SK-N-SH (cell line): ENCODE measurements at regions not wholly inside any gene's neighbourhood (a gene's known extent, or its start where the extent isn't known, plus 50 kb on each side); places are given as distances from the start of the nearest gene placed in this dataset.

Experiments
- MXI1 ChIP-seq: IDR thresholded peaks from 2 replicates; pipeline ENCODE4 v1.6.1; 2012; ENCODE audit warnings: mild to moderate bottlenecking, low read depth, low read length, improper control_type of control experiment
- REST ChIP-seq: IDR thresholded peaks from 2 replicates; pipeline ENCODE4 v1.6.1; 2012; ENCODE audit warnings: mild to moderate bottlenecking, low read depth, low read length, moderate library complexity

GRCh38 chr3:42317137-42317536 lies 51.2 kb upstream of the CCK start:
- TF ChIP-seq MXI1: no peak
- TF ChIP-seq REST: no peak
